ENCODE measurements at regions not wholly inside any gene's neighbourhood (a gene's known extent, or its start where the extent isn't known, plus 50 kb on each side); places are given as distances from the start of the nearest gene placed in this dataset.

DNA sequence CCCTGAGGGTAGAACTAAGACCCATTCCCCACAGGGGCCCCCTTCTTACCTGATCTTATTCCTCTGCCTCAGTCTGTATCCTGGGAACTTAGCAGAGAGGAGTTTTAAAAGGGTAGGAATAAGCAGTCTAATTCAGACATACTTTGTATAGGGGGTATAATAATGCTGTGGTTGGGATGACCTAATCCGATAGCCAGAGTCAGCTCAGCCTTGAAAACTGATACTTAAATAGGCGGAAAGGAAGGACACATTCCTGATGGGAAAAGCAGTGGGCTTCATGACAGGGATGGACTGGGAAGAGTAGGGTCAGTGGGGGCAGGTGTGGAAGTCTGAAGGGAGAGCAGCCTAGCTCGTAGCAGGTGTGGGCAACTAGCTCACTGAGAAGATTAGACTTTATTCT, 52.2 kb upstream of the TESK1 start:
- no peaks in the 10 kb centered on the region for H3K27me3 ChIP-seq (ENCODE audit: insufficient read depth, poor library complexity, severe bottlenecking)
- TF ChIP-seq POLR2AphosphoS5 (IDR thresholded peaks at IDR 0.05; ENCODE audit: low read depth) (no peak), GABPA (IDR thresholded peaks at IDR 0.05; ENCODE audit: low read depth) (no peak), CTCF (IDR thresholded peaks at IDR 0.05; ENCODE audit: insufficient read depth, low read length) (no peak), SPI1 (IDR thresholded peaks at IDR 0.05; ENCODE audit: borderline replicate concordance, low read depth) (no peak), REST (IDR thresholded peaks at IDR 0.05; ENCODE audit: insufficient replicate concordance, low read depth) (no peak)
- no peak for DNase-seq (ENCODE audit: low read depth in 1 of 2, low spot score in 1 of 2)
- no peak overlapping the region for H3K27ac ChIP-seq (replicated peaks)
- no peak overlapping the region for H3K4me3 ChIP-seq (replicated peaks; ENCODE audit: insufficient read depth, low read length)

- Histone ChIP-seq H3K27me3 (ENCODE audit: insufficient read depth, poor library complexity, severe bottlenecking) (no peaks in the 10 kb centered on the region), H3K4me3 (replicated peaks; ENCODE audit: insufficient read depth, low read length) (no peak overlapping the region), H3K27ac (replicated peaks) (no peak overlapping the region)
- TF ChIP-seq POLR2AphosphoS5 (IDR thresholded peaks at IDR 0.05; ENCODE audit: low read depth): no peak
- TF ChIP-seq CTCF (IDR thresholded peaks at IDR 0.05; ENCODE audit: insufficient read depth, low read length): peak; percentile 72
- TF ChIP-seq SPI1 (IDR thresholded peaks at IDR 0.05; ENCODE audit: borderline replicate concordance, low read depth): no peak
- DNase-seq (ENCODE audit: low read depth in 1 of 2, low spot score in 1 of 2): peak; percentile 47 to 79
Observed at GRCh38 chr9:35553670-35554543, 51.2 kb upstream of the TESK1 start.

DNA sequence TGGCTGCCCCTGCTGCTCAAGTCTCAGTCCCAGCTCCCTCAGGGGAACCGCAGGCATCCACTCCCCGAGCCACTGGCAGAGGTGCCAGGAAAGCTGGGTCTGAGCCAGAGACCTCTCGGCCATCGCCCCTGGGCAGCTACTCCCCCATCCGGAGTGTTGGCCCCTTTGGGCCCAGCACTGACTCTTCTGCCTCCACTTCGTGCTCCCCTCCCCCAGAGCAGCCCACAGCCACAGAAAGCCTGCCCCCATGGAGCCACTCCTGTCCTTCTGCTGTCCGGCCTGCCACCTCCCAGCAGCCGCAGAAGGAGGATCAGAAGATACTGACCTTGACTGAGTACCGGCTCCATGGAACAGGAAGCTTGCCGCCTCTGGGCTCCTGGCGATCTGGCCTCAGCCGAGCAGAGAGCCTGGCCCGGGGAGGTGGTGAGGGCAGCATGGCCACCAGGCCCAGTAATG, 49.8 kb upstream of the TESK1 start:
- Histone ChIP-seq H3K27ac (replicated peaks) (no peak overlapping the region), H3K4me3 (replicated peaks; ENCODE audit: insufficient read depth, low read length) (no peak overlapping the region), H3K27me3 (ENCODE audit: insufficient read depth, poor library complexity, severe bottlenecking) (no peaks in the 10 kb centered on the region)
- DNase-seq (ENCODE audit: low read depth in 1 of 2, low spot score in 1 of 2): no peak
- TF ChIP-seq POLR2AphosphoS5 (IDR thresholded peaks at IDR 0.05; ENCODE audit: low read depth) (no peak), REST (IDR thresholded peaks at IDR 0.05; ENCODE audit: insufficient replicate concordance, low read depth) (no peak), SPI1 (IDR thresholded peaks at IDR 0.05; ENCODE audit: borderline replicate concordance, low read depth) (no peak), CTCF (IDR thresholded peaks at IDR 0.05; ENCODE audit: insufficient read depth, low read length) (no peak), GABPA (IDR thresholded peaks at IDR 0.05; ENCODE audit: low read depth) (no peak)
